Thoracic aorta (tissue), 2 donors: ENCODE measurements at regions not wholly inside any gene's neighbourhood (a gene's known extent, or its start where the extent isn't known, plus 50 kb on each side); places are given as distances from the start of the nearest gene placed in this dataset.

Source experiments
- ATAC-seq: fragments of 150-250 bp; one replicate; pipeline ENCODE4 v1.8.0; 2017; ENCODE audit warnings: low read depth; ENCODE audit not compliant: insufficient number of reproducible peaks, low FRiP score
- DNase-seq: peaks from one replicate; pipeline ENCODE4 v3.0.0-alpha.2; 2020; ENCODE audit warnings: low spot score
- H3K27ac ChIP-seq, 2 donors: fragments of 200-600 bp; sonication (generic); 1 replicate in 1 of 2; 2 replicates in 1 of 2; pipeline ENCODE4 v1.5.1; 2016; ENCODE audit warnings: mild to moderate bottlenecking in 2 of 2, moderate library complexity in 2 of 2
- H3K27me3 ChIP-seq: fragments of 200-600 bp; sonication (generic); replicated peaks from 2 replicates; pipeline ENCODE4 v1.6.0; 2016; ENCODE audit warnings: mild to moderate bottlenecking; ENCODE audit not compliant: insufficient read depth
- H3K36me3 ChIP-seq: fragments of 200-600 bp; sonication (generic); one replicate; pipeline ENCODE4 v1.5.1; 2016
- H3K4me1 ChIP-seq, 2 donors: fragments of 200-600 bp; sonication (generic); 1 replicate in 1 of 2; 2 replicates in 1 of 2; pipeline versions ENCODE4 v1.5.1 to v1.6.0; 2016; ENCODE audit warnings: low read depth in 2 of 2, mild to moderate bottlenecking in 1 of 2; ENCODE audit not compliant: control insufficient read depth in 1 of 2
- H3K4me3 ChIP-seq: fragments of 200-600 bp; sonication (generic); 2 replicates; pipeline ENCODE4 v1.5.1; 2016; ENCODE audit warnings: mild to moderate bottlenecking
- H3K9me3 ChIP-seq: fragments of 200-600 bp; sonication (generic); 2 replicates; pipeline ENCODE4 v1.5.1; 2016
- CTCF ChIP-seq: fragments of 200-600 bp; sonication (generic); IDR thresholded peaks from one replicate; pipeline ENCODE4 v1.5.1; 2019; ENCODE audit warnings: antibody characterized with exemption

- no peak for DNase-seq
- Histone ChIP-seq H3K9me3 (no peaks in the 10 kb centered on the region), H3K27me3 (no peaks in the 10 kb centered on the region), H3K4me1 (no peaks in the 10 kb centered on the region), H3K4me3 (no peak overlapping the region), H3K27ac (no peak overlapping the region), H3K36me3 (no peaks in the 10 kb centered on the region)
- no peak for ATAC-seq
- no peak for TF ChIP-seq CTCF
Observed at GRCh38 chr6:80742481-80742880, 636.0 kb downstream of the BCKDHB start.

GRCh38 chr6:80733641-80734040 lies 627.2 kb downstream of the BCKDHB start:
- H3K4me3 ChIP-seq = no peak overlapping the region
- no peak for DNase-seq
- no peaks in the 10 kb centered on the region for H3K4me1 ChIP-seq
- ATAC-seq = no peak
- no peak for TF ChIP-seq CTCF
- H3K27ac ChIP-seq = no peak overlapping the region
- H3K36me3 ChIP-seq = no peaks in the 10 kb centered on the region
- no peaks in the 10 kb centered on the region for H3K27me3 ChIP-seq
- H3K9me3 ChIP-seq = no peaks in the 10 kb centered on the region

- H3K4me1 ChIP-seq = no peaks in the 10 kb centered on the region
- H3K9me3 ChIP-seq = no peaks in the 10 kb centered on the region
- H3K27ac ChIP-seq = no peak overlapping the region
- TF ChIP-seq CTCF = no peak
- H3K27me3 ChIP-seq = no peaks in the 10 kb centered on the region
- H3K36me3 ChIP-seq = no peaks in the 10 kb centered on the region
- DNase-seq (no peak), ATAC-seq (no peak)
- no peak overlapping the region for H3K4me3 ChIP-seq
Observed at GRCh38 chr6:80728830-80729229, 622.4 kb downstream of the BCKDHB start.

- H3K9me3 ChIP-seq = no peaks in the 10 kb centered on the region
- H3K27me3 ChIP-seq = no peaks in the 10 kb centered on the region
- ATAC-seq (no peak), DNase-seq (no peak)
- H3K27ac ChIP-seq = no peak overlapping the region
- no peak overlapping the region for H3K4me3 ChIP-seq
- no peaks in the 10 kb centered on the region for H3K36me3 ChIP-seq
- TF ChIP-seq CTCF = no peak
- H3K4me1 ChIP-seq = no peaks in the 10 kb centered on the region
Observed at GRCh38 chr6:80728101-80728750, 621.8 kb downstream of the BCKDHB start.

- DNase-seq (no peak), ATAC-seq (no peak)
- no peak for TF ChIP-seq CTCF
- Histone ChIP-seq H3K9me3 (no peaks in the 10 kb centered on the region), H3K4me3 (peak overlapping the region; percentile 23), H3K27ac (no peak overlapping the region), H3K36me3 (no peaks in the 10 kb centered on the region), H3K27me3 (no peaks in the 10 kb centered on the region), H3K4me1 (peaks cover 0 to 4% of the 10 kb centered on the region in 2 donors)
Observed at GRCh38 chr6:80725156-80725930, 618.9 kb downstream of the BCKDHB start.
